CD4-positive, alpha-beta T cell (primary cell): ENCODE measurements at regions not wholly inside any gene's neighbourhood (a gene's known extent, or its start where the extent isn't known, plus 50 kb on each side); places are given as distances from the start of the nearest gene placed in this dataset.

Experiments
- ATAC-seq: fragments of 200-7000 bp; cut with Tn5 transposase; one replicate; pipeline ENCODE4 v1.10.0; 2022; ENCODE audit warnings: mild to moderate bottlenecking; ENCODE audit not compliant: poor library complexity
- CTCF ChIA-PET: fragments of 350-600 bp; sonication (Branson Sonifier 250); formaldehyde crosslinking; loops from one replicate; lab custom pipeline; 2021; ENCODE audit warnings: antibody characterized with exemption, inconsistent platforms; lab: Charles Lee
- POLR2A ChIA-PET: fragments of 350-600 bp; sonication (Branson Sonifier 250); formaldehyde crosslinking; loops from one replicate; lab custom pipeline; 2021; ENCODE audit warnings: antibody characterized with exemption, inconsistent platforms; lab: Charles Lee
- DNase-seq, 14 experiments: peaks; one replicate each; pipeline ENCODE4 v3.0.0-alpha.2; 2013 to 2020; ENCODE audit warnings: mixed read lengths in 2 of 14
- H3K27ac ChIP-seq, 2 donors: one replicate each; pipeline versions ENCODE4 v1.5.1 to v1.7.0; 2013; ENCODE audit warnings: low read length in 2 of 2, low read depth in 1 of 2, mild to moderate bottlenecking in 1 of 2
- H3K27me3 ChIP-seq, 2 experiments: 1 replicate in 1 of 2; 2 replicates in 1 of 2; pipeline versions ENCODE4 v1.6.1 to v1.7.0; 2013; ENCODE audit warnings: low read length in 2 of 2, control low read depth in 1 of 2, mild to moderate bottlenecking in 1 of 2, moderate library complexity in 1 of 2; ENCODE audit not compliant: insufficient read depth in 2 of 2, control insufficient read depth in 1 of 2
- H3K36me3 ChIP-seq: one replicate; pipeline ENCODE4 v1.6.1; 2013; ENCODE audit warnings: low read length, control low read depth; ENCODE audit not compliant: insufficient read depth
- H3K4me1 ChIP-seq: one replicate; pipeline ENCODE4 v1.6.1; 2013; ENCODE audit warnings: low read length, control low read depth; ENCODE audit not compliant: insufficient read depth
- H3K4me3 ChIP-seq: one replicate; pipeline ENCODE4 v1.5.1; 2013; ENCODE audit warnings: mild to moderate bottlenecking, low read length, moderate library complexity
- H3K9me3 ChIP-seq, 2 experiments: 1 replicate in 1 of 2; 2 replicates in 1 of 2; pipeline versions ENCODE4 v1.6.1 to v1.7.0; 2013; ENCODE audit warnings: low read length in 2 of 2, mild to moderate bottlenecking in 2 of 2, control low read depth in 1 of 2, moderate library complexity in 1 of 2; ENCODE audit not compliant: control insufficient read depth in 1 of 2, insufficient read depth in 1 of 2
- H3K27ac Mint-ChIP-seq: one replicate; pipeline ENCODE4 v1.8.0; 2020; ENCODE audit warnings: mixed read lengths
- H3K27me3 Mint-ChIP-seq: one replicate; pipeline ENCODE4 v1.8.0; 2021; ENCODE audit warnings: mixed read lengths
- H3K36me3 Mint-ChIP-seq: one replicate; pipeline ENCODE4 v1.8.0; 2021; ENCODE audit warnings: low read depth, mixed read lengths
- H3K4me1 Mint-ChIP-seq: one replicate; pipeline ENCODE4 v1.8.0; 2021; ENCODE audit warnings: low read depth, mixed read lengths
- H3K4me3 Mint-ChIP-seq: one replicate; pipeline ENCODE4 v1.8.0; 2020; ENCODE audit warnings: mild to moderate bottlenecking, mixed read lengths
- H3K9me3 Mint-ChIP-seq: one replicate; pipeline ENCODE4 v1.8.0; 2020; ENCODE audit warnings: mixed read lengths
- CTCF ChIP-seq: fragments of 200-600 bp; IDR thresholded peaks from one replicate; pipeline ENCODE4 v1.8.0; 2022; ENCODE audit warnings: antibody characterized with exemption, mild to moderate bottlenecking
- intact Hi-C, 2 experiments: fragments of 100-400 bp; cut with DNase I in 1 of 2; cut with micrococcal nuclease in 1 of 2; formaldehyde crosslinking; loops; one replicate each; pipeline versions ENCODE4 v1.15.1 to v1.9.0; 2023 to 2025; cut with DNase I, micrococcal nuclease

- no peaks in the 10 kb centered on the region for H3K4me1 ChIP-seq
- CTCF ChIA-PET, result no interaction called here
- POLR2A ChIA-PET, result no interaction called here
- TF ChIP-seq CTCF, result no peak
- intact Hi-C loops, result no loop called here
- no peak for ATAC-seq
- peaks cover 10 to 16% of the 10 kb centered on the region in 2 experiments for H3K27me3 ChIP-seq
- H3K27ac ChIP-seq, result no peak overlapping the region
- Mint-ChIP-seq H3K4me1 (no peaks in the 10 kb centered on the region), H3K9me3 (no peaks in the 10 kb centered on the region), H3K27ac (no peak overlapping the region), H3K36me3 (no peaks in the 10 kb centered on the region), H3K27me3 (peaks cover 32% of the 10 kb centered on the region), H3K4me3 (no peak overlapping the region)
- peaks cover 0 to 3% of the 10 kb centered on the region in 2 experiments for H3K9me3 ChIP-seq
- no peaks in the 10 kb centered on the region for H3K36me3 ChIP-seq
- H3K4me3 ChIP-seq, result no peak overlapping the region
- DNase-seq, result no peak
Observed at GRCh38 chr1:55504306-55504731, 289.2 kb upstream of the USP24 start.

GRCh38 chr1:55503663-55504305 lies 288.6 kb upstream of the USP24 start:
- no peaks in the 10 kb centered on the region for H3K4me1 Mint-ChIP-seq
- no peak for TF ChIP-seq CTCF
- Histone ChIP-seq H3K4me3 (no peak overlapping the region), H3K27ac (no peak overlapping the region), H3K9me3 (peaks cover 0 to 3% of the 10 kb centered on the region in 2 experiments), H3K36me3 (no peaks in the 10 kb centered on the region), H3K27me3 (peaks cover 10 to 16% of the 10 kb centered on the region in 2 experiments), H3K4me1 (no peaks in the 10 kb centered on the region)
- no peaks in the 10 kb centered on the region for H3K9me3 Mint-ChIP-seq
- ATAC-seq, result no peak
- peaks cover 31% of the 10 kb centered on the region for H3K27me3 Mint-ChIP-seq
- intact Hi-C loops, result no loop called here
- H3K36me3 Mint-ChIP-seq, result no peaks in the 10 kb centered on the region
- no peak overlapping the region for H3K27ac Mint-ChIP-seq
- ChIA-PET POLR2A (no interaction called here), CTCF (no interaction called here)
- DNase-seq, result no peak
- H3K4me3 Mint-ChIP-seq, result no peak overlapping the region

- no peaks in the 10 kb centered on the region for H3K9me3 Mint-ChIP-seq
- H3K27me3 ChIP-seq, result peaks cover 0 to 2% of the 10 kb centered on the region in 2 experiments
- H3K9me3 ChIP-seq, result no peaks in the 10 kb centered on the region
- H3K36me3 Mint-ChIP-seq, result no peaks in the 10 kb centered on the region
- no peak for TF ChIP-seq CTCF
- POLR2A ChIA-PET, result no interaction called here
- intact Hi-C loops, result no loop called here
- H3K4me3 Mint-ChIP-seq, result no peak overlapping the region
- peaks cover 29% of the 10 kb centered on the region for H3K27me3 Mint-ChIP-seq
- no peaks in the 10 kb centered on the region for H3K36me3 ChIP-seq
- H3K4me3 ChIP-seq, result no peak overlapping the region
- no peaks in the 10 kb centered on the region for H3K4me1 ChIP-seq
- no peaks in the 10 kb centered on the region for H3K4me1 Mint-ChIP-seq
- ATAC-seq (no peak), DNase-seq (no peak)
- no peak overlapping the region for H3K27ac Mint-ChIP-seq
- H3K27ac ChIP-seq, result no peak overlapping the region
- CTCF ChIA-PET, result no interaction called here
Observed at GRCh38 chr1:55500601-55501000, 285.4 kb upstream of the USP24 start.
